ENCODE measurements at regions not wholly inside any gene's neighbourhood (a gene's known extent, or its start where the extent isn't known, plus 50 kb on each side); places are given as distances from the start of the nearest gene placed in this dataset.

DNA sequence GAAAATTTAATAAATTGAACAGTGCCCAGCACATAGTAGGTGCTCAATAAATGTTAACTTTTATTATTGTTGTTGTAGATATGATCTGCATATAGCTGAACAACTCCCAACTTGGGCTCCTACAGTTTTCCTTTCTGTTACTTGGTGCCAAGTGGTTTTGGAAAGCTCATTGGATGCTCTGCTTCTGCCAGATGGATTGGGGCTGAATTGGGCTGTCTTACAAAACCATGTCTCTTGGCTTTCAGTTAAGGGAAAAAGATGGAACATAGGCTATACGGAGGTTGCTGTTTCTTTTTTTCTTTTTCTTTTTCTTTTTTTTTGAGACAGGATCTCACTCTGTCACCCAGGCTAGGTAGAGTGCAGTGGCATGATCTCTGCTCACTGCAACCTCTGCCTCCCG lies 140.7 kb upstream of the PWP1 start:
- TF ChIP-seq, protein P1, sequence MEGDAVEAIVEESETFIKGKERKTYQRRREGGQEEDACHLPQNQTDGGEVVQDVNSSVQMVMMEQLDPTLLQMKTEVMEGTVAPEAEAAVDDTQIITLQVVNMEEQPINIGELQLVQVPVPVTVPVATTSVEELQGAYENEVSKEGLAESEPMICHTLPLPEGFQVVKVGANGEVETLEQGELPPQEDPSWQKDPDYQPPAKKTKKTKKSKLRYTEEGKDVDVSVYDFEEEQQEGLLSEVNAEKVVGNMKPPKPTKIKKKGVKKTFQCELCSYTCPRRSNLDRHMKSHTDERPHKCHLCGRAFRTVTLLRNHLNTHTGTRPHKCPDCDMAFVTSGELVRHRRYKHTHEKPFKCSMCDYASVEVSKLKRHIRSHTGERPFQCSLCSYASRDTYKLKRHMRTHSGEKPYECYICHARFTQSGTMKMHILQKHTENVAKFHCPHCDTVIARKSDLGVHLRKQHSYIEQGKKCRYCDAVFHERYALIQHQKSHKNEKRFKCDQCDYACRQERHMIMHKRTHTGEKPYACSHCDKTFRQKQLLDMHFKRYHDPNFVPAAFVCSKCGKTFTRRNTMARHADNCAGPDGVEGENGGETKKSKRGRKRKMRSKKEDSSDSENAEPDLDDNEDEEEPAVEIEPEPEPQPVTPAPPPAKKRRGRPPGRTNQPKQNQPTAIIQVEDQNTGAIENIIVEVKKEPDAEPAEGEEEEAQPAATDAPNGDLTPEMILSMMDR (conservative IDR thresholded peaks at IDR 0.05) = no peak
- no peak for TF ChIP-seq ZFX (IDR thresholded peaks at IDR 0.05)
- no peak overlapping the region for H3K27ac ChIP-seq

DNA sequence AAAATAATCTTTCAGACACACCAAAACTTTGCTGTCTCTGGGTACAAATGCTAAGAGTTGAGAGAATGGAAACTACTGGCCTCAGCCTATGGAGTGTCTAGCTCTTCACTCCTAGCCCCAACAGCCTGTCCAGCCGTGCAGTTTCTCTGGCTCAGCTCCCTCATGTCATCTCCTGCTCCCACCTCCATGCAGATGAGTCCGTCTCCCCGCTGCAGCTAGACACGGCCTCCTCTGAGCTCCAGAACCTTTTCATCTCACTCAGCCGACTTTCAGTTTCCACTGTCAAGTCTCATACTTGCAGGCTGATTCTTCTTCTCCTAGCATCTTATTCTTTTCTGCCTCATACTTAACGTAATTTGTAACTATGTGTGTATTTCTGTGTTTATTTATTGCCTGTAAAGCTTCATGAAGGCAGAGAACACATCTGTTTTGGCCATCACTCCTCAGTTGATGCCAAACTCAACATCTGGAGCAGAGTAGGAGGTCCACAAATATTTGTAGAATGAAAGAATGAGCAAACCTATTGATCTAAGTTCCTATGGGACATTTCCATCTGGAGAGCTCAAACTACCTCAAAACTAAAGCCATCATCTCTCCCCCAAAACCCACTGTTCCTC lies 139.8 kb upstream of the PWP1 start:
- no peak overlapping the region for H3K27ac ChIP-seq
- TF ChIP-seq, protein P1 (conservative IDR thresholded peaks at IDR 0.05) = no peak
- no peak for TF ChIP-seq ZFX (IDR thresholded peaks at IDR 0.05)

DNA sequence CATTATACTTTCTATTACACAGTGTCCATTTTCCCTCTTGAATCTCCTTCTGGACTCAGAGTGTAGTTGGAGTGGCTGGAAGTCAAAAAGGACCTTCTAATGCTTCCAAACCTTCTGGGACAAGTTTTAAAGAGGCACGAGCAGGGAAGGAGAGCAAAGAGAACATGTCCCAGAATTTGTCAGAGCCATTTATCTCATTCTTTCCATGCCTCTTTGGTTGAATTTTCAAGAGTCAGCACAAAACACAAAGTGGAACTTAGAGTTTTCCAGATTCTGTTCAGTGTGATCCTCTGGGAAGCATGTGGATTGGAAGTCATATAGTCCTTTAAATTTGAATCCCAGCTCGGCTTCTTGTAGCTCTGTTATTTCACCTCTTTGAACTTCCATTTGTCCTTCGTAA lies 138.2 kb upstream of the PWP1 start:
- no peak overlapping the region for H3K27ac ChIP-seq
- TF ChIP-seq, protein P1 (conservative IDR thresholded peaks at IDR 0.05) = no peak
- no peak for TF ChIP-seq ZFX (IDR thresholded peaks at IDR 0.05)

DNA sequence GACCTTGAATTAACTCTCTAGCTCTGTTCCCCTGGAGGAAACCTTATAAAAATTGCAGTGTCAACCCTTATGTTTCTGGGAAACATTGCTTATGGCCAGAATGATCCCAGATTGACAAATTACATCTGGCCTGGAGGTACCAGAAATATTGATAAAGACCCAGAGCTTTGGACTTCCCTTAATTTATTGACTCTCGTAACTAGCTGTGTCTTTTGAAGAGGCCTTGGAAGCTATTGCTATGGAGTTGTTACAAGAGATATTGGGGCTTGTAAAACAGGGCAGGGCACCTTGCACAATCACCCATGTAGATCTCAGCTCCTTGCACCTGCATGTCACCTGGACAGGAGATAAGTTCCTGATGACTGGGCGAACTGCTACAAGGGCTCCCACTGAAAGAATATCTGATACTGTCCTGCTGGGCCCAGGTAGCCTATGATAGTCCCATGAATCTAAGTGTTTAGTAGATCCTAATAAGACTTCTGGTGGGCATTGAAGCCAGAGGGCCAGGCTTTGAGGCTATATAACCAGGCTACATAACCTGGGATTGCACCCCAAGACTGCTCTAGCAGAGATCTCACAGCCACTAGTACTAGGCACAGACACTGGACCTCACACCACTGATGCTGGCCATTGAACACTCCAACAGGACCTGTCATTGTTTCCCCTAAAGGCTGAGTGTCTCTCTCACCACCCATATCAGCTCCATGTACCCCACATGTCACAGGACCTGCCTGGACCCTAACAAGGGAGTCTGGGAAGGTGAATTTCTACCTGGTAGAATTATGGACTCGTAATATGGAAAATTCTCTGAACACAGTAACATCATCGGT lies 135.7 kb upstream of the PWP1 start:
- no peak overlapping the region for H3K27ac ChIP-seq
- no peak for TF ChIP-seq ZFX (IDR thresholded peaks at IDR 0.05)
- TF ChIP-seq, protein P1 (conservative IDR thresholded peaks at IDR 0.05) = no peak

DNA sequence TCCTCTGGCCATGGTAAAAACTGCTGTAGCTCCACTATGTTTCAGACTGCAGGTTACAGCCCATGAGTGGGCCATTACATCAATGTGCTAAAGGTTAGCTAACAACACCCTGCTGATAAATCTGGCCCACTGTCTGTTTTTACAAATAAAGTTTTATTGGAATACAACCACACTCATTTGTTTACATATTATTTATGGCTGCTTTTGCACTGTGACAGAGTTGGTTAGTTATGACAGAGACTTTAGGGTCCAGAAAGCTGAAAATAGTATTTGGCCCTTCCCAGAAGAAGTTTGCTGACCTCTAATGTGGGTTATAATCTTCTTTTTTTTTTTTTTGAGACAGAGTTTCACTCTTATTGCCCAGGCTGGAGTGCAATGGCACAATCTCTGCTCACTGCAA lies 134.2 kb upstream of the PWP1 start:
- TF ChIP-seq ZFX (IDR thresholded peaks at IDR 0.05) = no peak
- TF ChIP-seq, protein P1 (conservative IDR thresholded peaks at IDR 0.05) = no peak
- H3K27ac ChIP-seq = no peak overlapping the region

DNA sequence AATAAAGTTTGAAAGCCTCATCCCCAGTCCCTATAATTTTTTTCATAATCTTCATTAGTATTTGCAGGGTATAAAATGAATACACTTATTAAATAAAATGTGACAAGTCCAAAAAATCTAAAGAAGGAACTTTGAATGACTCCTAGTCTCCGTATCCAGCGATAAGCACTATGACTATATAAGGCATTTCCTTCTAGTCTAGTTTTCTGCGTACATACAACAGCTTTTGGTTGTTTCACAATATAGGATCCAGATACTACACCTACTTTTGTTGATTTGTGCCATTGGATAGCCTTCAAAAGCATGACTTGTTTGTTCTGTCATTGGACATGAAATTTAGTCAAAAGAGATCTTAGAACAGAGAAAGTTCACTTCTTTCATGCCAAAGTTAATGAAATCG lies 133.3 kb upstream of the PWP1 start:
- H3K27ac ChIP-seq = no peak overlapping the region
- TF ChIP-seq, protein P1 (conservative IDR thresholded peaks at IDR 0.05) = no peak

DNA sequence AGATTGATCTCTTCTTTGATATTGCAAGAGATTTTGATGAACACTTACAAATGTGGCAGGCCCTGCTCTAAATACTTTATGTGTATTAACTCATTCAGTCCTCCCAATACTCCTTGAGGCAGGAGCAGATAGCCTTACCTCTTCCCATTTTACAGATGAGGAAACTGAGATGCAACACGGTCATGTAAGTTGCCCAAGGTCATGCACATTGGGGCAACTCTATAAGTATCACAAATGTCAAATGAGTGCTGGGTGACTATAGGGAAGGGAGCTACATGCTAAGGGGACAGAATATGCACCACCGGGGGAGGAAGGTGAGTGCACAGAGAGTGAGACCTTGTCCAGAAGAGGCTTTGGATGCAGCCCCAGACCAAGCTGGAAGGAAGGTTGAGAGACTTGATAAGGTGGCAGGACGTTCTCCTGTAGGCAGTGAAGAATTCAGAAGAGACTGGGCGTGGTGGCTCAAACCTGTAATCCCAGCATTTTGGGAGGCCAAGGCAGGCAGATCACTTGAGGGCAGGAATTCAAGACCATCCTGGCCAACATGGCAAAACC lies 132.3 kb upstream of the PWP1 start:
- TF ChIP-seq, protein P1 (conservative IDR thresholded peaks at IDR 0.05) = no peak
- no peak for TF ChIP-seq ZFX (IDR thresholded peaks at IDR 0.05)
- no peak overlapping the region for H3K27ac ChIP-seq
